Neuronal stem cell (in vitro differentiated cells): ENCODE measurements at regions not wholly inside any gene's neighbourhood (a gene's known extent, or its start where the extent isn't known, plus 50 kb on each side); places are given as distances from the start of the nearest gene placed in this dataset.
"Not testable (repeated sequence)": the region's sequence is repeated elsewhere in the genome, so short reads cannot be mapped to it uniquely, and the experiment has no call there.

Source experiments
- DNase-seq: peaks from one replicate; pipeline ENCODE4 v3.0.0-alpha.2; 2013; ENCODE audit warnings: low spot score
- H2AFZ ChIP-seq: one replicate; pipeline ENCODE4 v1.6.1; 2013; ENCODE audit warnings: mild to moderate bottlenecking, low read length, inconsistent platforms
- H2AK5ac ChIP-seq: 2 replicates; pipeline ENCODE4 v1.6.1; 2013; ENCODE audit warnings: low read depth, mild to moderate bottlenecking, inconsistent platforms, low read length, moderate library complexity, mixed read lengths
- H2BK120ac ChIP-seq: 2 replicates; pipeline ENCODE4 v1.6.1; 2013; ENCODE audit warnings: low read depth, mild to moderate bottlenecking, inconsistent platforms, low read length, moderate library complexity, mixed read lengths
- H2BK12ac ChIP-seq: one replicate; pipeline ENCODE4 v1.6.1; 2013; ENCODE audit warnings: low read length, inconsistent platforms
- H2BK15ac ChIP-seq: 2 replicates; pipeline ENCODE4 v1.6.1; 2013; ENCODE audit warnings: mild to moderate bottlenecking, low read length, inconsistent platforms, mixed read lengths
- H2BK5ac ChIP-seq: one replicate; pipeline ENCODE4 v1.6.1; 2013; ENCODE audit warnings: inconsistent platforms, mild to moderate bottlenecking, low read length, moderate library complexity
- H3K14ac ChIP-seq: one replicate; pipeline ENCODE4 v1.6.1; 2013; ENCODE audit warnings: low read length, inconsistent platforms
- H3K18ac ChIP-seq: 2 replicates; pipeline ENCODE4 v1.6.1; 2013; ENCODE audit warnings: low read length, inconsistent platforms
- H3K23ac ChIP-seq: 2 replicates; pipeline ENCODE4 v1.6.1; 2013; ENCODE audit warnings: low read depth, mild to moderate bottlenecking, mixed read lengths, low read length, inconsistent platforms; ENCODE audit not compliant: poor library complexity
- H3K27ac ChIP-seq: replicated peaks from 3 replicates; pipeline ENCODE4 v1.5.1; 2013; ENCODE audit warnings: low read length, inconsistent platforms
- H3K27me3 ChIP-seq, 3 experiments: 2 replicates each; pipeline ENCODE4 v1.6.1; 2013; ENCODE audit warnings: low read length in 3 of 3, mild to moderate bottlenecking in 2 of 3, inconsistent platforms in 1 of 3, low read depth in 1 of 3, mixed read lengths in 1 of 3, moderate library complexity in 1 of 3; ENCODE audit not compliant: control insufficient read depth in 3 of 3, insufficient read depth in 3 of 3
- H3K36me3 ChIP-seq, 2 donors: replicated peaks in 1 of 2; 2 replicates each; pipeline ENCODE4 v1.6.1; 2013; ENCODE audit warnings: low read length in 2 of 2; ENCODE audit not compliant: control insufficient read depth in 2 of 2, insufficient read depth in 2 of 2
- H3K4ac ChIP-seq: 2 replicates; pipeline ENCODE4 v1.6.1; 2013; ENCODE audit warnings: inconsistent platforms, mild to moderate bottlenecking, low read length, moderate library complexity
- H3K4me1 ChIP-seq, 2 donors: 1 replicate in 1 of 2; 2 replicates in 1 of 2; pipeline ENCODE4 v1.6.1; 2013; ENCODE audit warnings: low read length in 2 of 2, low read depth in 1 of 2; ENCODE audit not compliant: control insufficient read depth in 2 of 2, insufficient read depth in 1 of 2
- H3K4me2 ChIP-seq: one replicate; pipeline ENCODE4 v1.6.1; 2013; ENCODE audit warnings: mild to moderate bottlenecking, low read length, inconsistent platforms; ENCODE audit not compliant: insufficient read depth, poor library complexity, severe bottlenecking
- H3K4me3 ChIP-seq, 2 donors: 2 replicates each; pipeline ENCODE4 v1.5.1; 2013; ENCODE audit warnings: low read length in 2 of 2, mild to moderate bottlenecking in 2 of 2, inconsistent platforms in 1 of 2, moderate library complexity in 1 of 2
- H3K79me1 ChIP-seq: one replicate; pipeline ENCODE4 v1.6.1; 2013; ENCODE audit warnings: low read depth, mild to moderate bottlenecking, inconsistent platforms, low read length, moderate library complexity
- H3K9ac ChIP-seq: one replicate; pipeline ENCODE4 v1.6.1; 2013; ENCODE audit warnings: mild to moderate bottlenecking, low read depth, low read length, inconsistent platforms; ENCODE audit not compliant: poor library complexity
- H3K9me3 ChIP-seq, 2 donors: replicated peaks in 1 of 2; 2 replicates each; pipeline versions ENCODE3 to v1.6.1; 2013; ENCODE audit warnings: low read length in 2 of 2, mild to moderate bottlenecking in 2 of 2, inconsistent platforms in 1 of 2, low read depth in 1 of 2, mixed read lengths in 1 of 2, moderate library complexity in 1 of 2; ENCODE audit not compliant: control insufficient read depth in 2 of 2, insufficient read depth in 1 of 2
- H4K8ac ChIP-seq: one replicate; pipeline ENCODE4 v1.6.1; 2013; ENCODE audit warnings: low read depth, mild to moderate bottlenecking, inconsistent platforms, low read length, moderate library complexity
- H4K91ac ChIP-seq: one replicate; pipeline ENCODE4 v1.6.1; 2013; ENCODE audit warnings: low read length, low read depth, mild to moderate bottlenecking, inconsistent platforms; ENCODE audit not compliant: poor library complexity
- WGBS, 2 donors: extraction: QIAGEN DNeasy Blood & Tissue Kit; methylation state at CpG; one replicate each; pipeline ENCODE4 v1.1.7; 2013; ENCODE audit warnings: missing lambda C conversion rate in 2 of 2, mixed read lengths in 1 of 2; ENCODE audit not compliant: insufficient read length in 2 of 2, insufficient replicate concordance in 1 of 2; ENCODE audit errors: extremely low coverage in 2 of 2; 5-methylcytosine and 5-hydroxymethylcytosine counted together

- Histone ChIP-seq H2BK12ac (no peak overlapping the region), H3K18ac (peak overlapping the region; percentile 35), H3K27ac (no peak overlapping the region), H3K23ac (no peak overlapping the region), H3K4me2 (no peak overlapping the region), H2AK5ac (no peak overlapping the region), H3K79me1 (no peaks in the 10 kb centered on the region), H3K9ac (no peak overlapping the region), H3K36me3 (no peaks in the 10 kb centered on the region), H3K4me3 (no peak overlapping the region), H4K8ac (no peak overlapping the region), H3K14ac (no peak overlapping the region), H2BK120ac (no peak overlapping the region), H2BK5ac (no peak overlapping the region), H2BK15ac (no peak overlapping the region), H3K4ac (no peak overlapping the region), H3K9me3 (peaks cover 0 to 2% of the 10 kb centered on the region in 2 donors), H3K4me1 (peaks cover 0 to 2% of the 10 kb centered on the region in 2 donors), H2AFZ (peak overlapping the region; percentile 87), H4K91ac (no peak overlapping the region), H3K27me3 (no peaks in the 10 kb centered on the region)
- WGBS, 2 donors: no CpG with 5 or more reads among the region's 8 CpGs
- DNase-seq: no peak
Measured at GRCh38 chr12:58701536-58701935, 218.8 kb downstream of the LRIG3 start.

DNA sequence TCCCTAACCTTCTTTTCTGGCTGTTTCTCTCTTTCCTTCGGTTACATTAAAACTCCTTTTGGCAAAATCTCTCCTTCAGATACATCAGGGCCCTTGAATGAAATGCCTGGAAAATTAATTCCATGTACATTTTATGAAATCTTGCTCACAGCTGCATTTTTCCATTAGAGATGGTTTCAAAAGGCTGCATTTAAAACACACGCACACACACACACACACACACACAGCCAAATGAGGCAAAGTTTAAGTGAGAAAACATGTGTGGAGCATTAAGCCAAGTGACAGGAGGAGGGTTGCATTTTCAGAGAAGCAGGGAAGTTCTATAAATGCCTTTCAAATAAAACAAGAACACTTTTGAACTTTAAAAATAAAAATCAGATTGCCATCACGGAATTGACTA is 216.4 kb downstream of the LRIG3 start:
- Histone ChIP-seq H3K79me1 (no peaks in the 10 kb centered on the region), H4K8ac (no peak overlapping the region), H3K4me3 (no peak overlapping the region), H3K36me3 (no peaks in the 10 kb centered on the region), H3K4ac (no peak overlapping the region), H2BK120ac (no peak overlapping the region), H3K4me1 (peaks cover 0 to 2% of the 10 kb centered on the region in 2 donors), H3K27me3 (no peaks in the 10 kb centered on the region), H3K9ac (no peak overlapping the region), H3K23ac (no peak overlapping the region), H2BK15ac (no peak overlapping the region), H3K18ac (no peak overlapping the region), H3K9me3 (peaks cover 0 to 2% of the 10 kb centered on the region in 2 donors), H2AFZ (no peak overlapping the region), H2BK12ac (no peak overlapping the region), H2BK5ac (no peak overlapping the region), H3K14ac (no peak overlapping the region), H3K27ac (no peak overlapping the region), H3K4me2 (no peak overlapping the region), H4K91ac (no peak overlapping the region), H2AK5ac (no peak overlapping the region)
- no CpG with 5 or more reads among the region's 3 CpGs for WGBS, 2 donors
- DNase-seq: no peak

DNA sequence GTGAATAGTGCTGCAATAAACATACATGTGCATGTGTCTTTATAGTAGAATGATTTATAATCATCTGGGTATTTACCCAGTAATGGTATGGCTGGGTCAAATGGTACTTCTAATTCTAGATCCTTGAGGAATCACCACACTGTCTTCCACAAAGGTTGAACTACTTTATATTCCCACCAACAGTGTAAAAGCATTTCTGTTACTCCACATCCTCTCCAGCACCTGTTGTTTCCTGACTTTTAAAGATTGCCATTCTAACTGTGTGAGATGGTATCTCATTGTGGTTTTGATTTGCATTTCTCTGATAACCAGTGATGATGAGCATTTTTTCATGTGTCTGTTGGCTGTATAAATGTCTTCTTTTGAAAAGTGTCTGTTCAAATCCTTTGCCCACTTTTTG is 215.5 kb downstream of the LRIG3 start:
- H3K14ac ChIP-seq, H3K36me3 ChIP-seq, H3K27ac ChIP-seq, H3K4me1 ChIP-seq, H3K18ac ChIP-seq, H2BK5ac ChIP-seq, H4K91ac ChIP-seq, H2BK15ac ChIP-seq, H3K9me3 ChIP-seq, H2AK5ac ChIP-seq, H2BK120ac ChIP-seq, DNase-seq, H3K9ac ChIP-seq, H2BK12ac ChIP-seq, H2AFZ ChIP-seq, H3K23ac ChIP-seq, H3K4ac ChIP-seq, H3K4me2 ChIP-seq, H3K4me3 ChIP-seq, H4K8ac ChIP-seq, H3K79me1 ChIP-seq, H3K27me3 ChIP-seq: not testable (repeated sequence)

- no peak overlapping the region for H4K91ac ChIP-seq
- no peak overlapping the region for H3K18ac ChIP-seq
- no peaks in the 10 kb centered on the region for H3K27me3 ChIP-seq
- no peaks in the 10 kb centered on the region for H3K4me1 ChIP-seq
- H3K4me2 ChIP-seq: no peak overlapping the region
- no peak overlapping the region for H3K4ac ChIP-seq
- no peak overlapping the region for H2BK12ac ChIP-seq
- no peak overlapping the region for H3K9ac ChIP-seq
- no peak overlapping the region for H2AFZ ChIP-seq
- H3K14ac ChIP-seq: no peak overlapping the region
- no peak overlapping the region for H4K8ac ChIP-seq
- H3K23ac ChIP-seq: no peak overlapping the region
- H2BK5ac ChIP-seq: no peak overlapping the region
- no peak for DNase-seq
- H2BK15ac ChIP-seq: no peak overlapping the region
- no peak overlapping the region for H3K4me3 ChIP-seq
- H2AK5ac ChIP-seq: no peak overlapping the region
- H3K9me3 ChIP-seq: no peaks in the 10 kb centered on the region
- H3K36me3 ChIP-seq: no peaks in the 10 kb centered on the region
- no peak overlapping the region for H2BK120ac ChIP-seq
- H3K79me1 ChIP-seq: no peaks in the 10 kb centered on the region
- no peak overlapping the region for H3K27ac ChIP-seq
Measured at GRCh38 chr12:58710901-58711300, 209.4 kb downstream of the LRIG3 start.
